BLaER1 (cell line): ENCODE measurements at regions not wholly inside any gene's neighbourhood (a gene's known extent, or its start where the extent isn't known, plus 50 kb on each side); places are given as distances from the start of the nearest gene placed in this dataset.

Experiments used
- H3K27ac ChIP-seq: shearing (Covaris generic); formaldehyde crosslinking; 2 replicates; pipeline ENCODE4 v1.8.1; 2022
- H3K27me3 ChIP-seq: shearing (Covaris generic); formaldehyde crosslinking; 2 replicates; pipeline ENCODE4 v1.8.1; 2022
- H3K36me3 ChIP-seq: shearing (Covaris generic); formaldehyde crosslinking; 2 replicates; pipeline ENCODE4 v1.8.1; 2022
- H3K4me1 ChIP-seq: shearing (Covaris generic); formaldehyde crosslinking; 2 replicates; pipeline ENCODE4 v1.8.1; 2022
- H3K4me2 ChIP-seq: shearing (Covaris generic); formaldehyde crosslinking; 2 replicates; pipeline ENCODE4 v1.8.1; 2022
- H3K4me3 ChIP-seq: shearing (Covaris generic); formaldehyde crosslinking; 2 replicates; pipeline ENCODE4 v1.8.1; 2022
- H3K9ac ChIP-seq: shearing (Covaris generic); formaldehyde crosslinking; 2 replicates; pipeline ENCODE4 v1.8.1; 2022
- H3K9me3 ChIP-seq: shearing (Covaris generic); formaldehyde crosslinking; 2 replicates; pipeline ENCODE4 v1.8.1; 2022
- H4K20me1 ChIP-seq: shearing (Covaris generic); formaldehyde crosslinking; 2 replicates; pipeline ENCODE4 v1.8.1; 2022
- Cebpa-rat ChIP-seq: shearing (Covaris generic); IDR thresholded peaks from 2 replicates; pipeline ENCODE4 v1.8.1; 2022

GRCh38 chr5:98713856-98714255, 59.6 kb upstream of the RGMB start:
- no peaks in the 10 kb centered on the region for H3K27me3 ChIP-seq
- H3K4me1 ChIP-seq, result no peaks in the 10 kb centered on the region
- H3K36me3 ChIP-seq, result no peaks in the 10 kb centered on the region
- H3K4me2 ChIP-seq, result no peak overlapping the region
- no peaks in the 10 kb centered on the region for H4K20me1 ChIP-seq
- no peak overlapping the region for H3K4me3 ChIP-seq
- no peaks in the 10 kb centered on the region for H3K9me3 ChIP-seq
- no peak overlapping the region for H3K27ac ChIP-seq
- TF ChIP-seq Cebpa-rat, result no peak
- no peak overlapping the region for H3K9ac ChIP-seq

- Histone ChIP-seq H4K20me1 (no peaks in the 10 kb centered on the region), H3K4me2 (no peak overlapping the region), H3K4me3 (no peak overlapping the region), H3K9me3 (no peaks in the 10 kb centered on the region), H3K36me3 (no peaks in the 10 kb centered on the region), H3K27ac (no peak overlapping the region), H3K27me3 (no peaks in the 10 kb centered on the region), H3K9ac (no peak overlapping the region), H3K4me1 (no peaks in the 10 kb centered on the region)
- no peak for TF ChIP-seq Cebpa-rat
Measured at GRCh38 chr5:98714710-98715288, 58.7 kb upstream of the RGMB start.

GRCh38 chr5:98721231-98721928, 52.1 kb upstream of the RGMB start:
- H3K4me3 ChIP-seq, result no peak overlapping the region
- no peak for TF ChIP-seq Cebpa-rat
- no peak overlapping the region for H3K9ac ChIP-seq
- no peaks in the 10 kb centered on the region for H3K27me3 ChIP-seq
- H4K20me1 ChIP-seq, result no peaks in the 10 kb centered on the region
- H3K4me1 ChIP-seq, result no peaks in the 10 kb centered on the region
- H3K36me3 ChIP-seq, result no peaks in the 10 kb centered on the region
- no peak overlapping the region for H3K27ac ChIP-seq
- no peaks in the 10 kb centered on the region for H3K9me3 ChIP-seq
- H3K4me2 ChIP-seq, result no peak overlapping the region

- Histone ChIP-seq H3K4me2 (no peak overlapping the region), H3K27ac (no peak overlapping the region), H3K27me3 (no peaks in the 10 kb centered on the region), H3K4me1 (no peaks in the 10 kb centered on the region), H3K4me3 (no peak overlapping the region), H3K9me3 (no peaks in the 10 kb centered on the region), H3K9ac (no peak overlapping the region), H3K36me3 (no peaks in the 10 kb centered on the region), H4K20me1 (no peaks in the 10 kb centered on the region)
- no peak for TF ChIP-seq Cebpa-rat
Measured at GRCh38 chr5:98722188-98722587, 51.3 kb upstream of the RGMB start.

DNA sequence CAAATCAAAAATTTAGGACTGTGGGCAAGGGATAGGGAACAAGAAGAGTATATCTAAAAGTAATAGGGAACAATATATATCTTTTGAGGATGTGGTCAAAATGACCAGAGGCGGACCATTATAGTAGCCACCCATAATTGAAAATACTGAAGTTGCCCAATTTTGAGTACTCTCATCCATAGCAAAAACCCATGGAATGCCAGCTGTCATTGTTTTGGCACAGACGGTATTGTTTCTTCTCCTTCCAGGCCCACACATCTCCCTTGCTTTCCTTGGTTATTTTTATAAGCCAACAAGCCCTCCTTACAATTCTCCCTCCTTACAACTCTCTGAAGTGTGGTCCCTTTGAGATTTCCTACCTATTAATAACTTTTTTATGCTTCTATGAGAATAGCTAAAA, 50.4 kb upstream of the RGMB start:
- H3K9me3 ChIP-seq, result no peaks in the 10 kb centered on the region
- H3K4me1 ChIP-seq, result no peaks in the 10 kb centered on the region
- H4K20me1 ChIP-seq, result no peaks in the 10 kb centered on the region
- no peaks in the 10 kb centered on the region for H3K27me3 ChIP-seq
- no peak for TF ChIP-seq Cebpa-rat
- no peak overlapping the region for H3K4me2 ChIP-seq
- no peak overlapping the region for H3K4me3 ChIP-seq
- no peaks in the 10 kb centered on the region for H3K36me3 ChIP-seq
- H3K27ac ChIP-seq, result no peak overlapping the region
- no peak overlapping the region for H3K9ac ChIP-seq
